ENCODE measurements at regions not wholly inside any gene's neighbourhood (a gene's known extent, or its start where the extent isn't known, plus 50 kb on each side); places are given as distances from the start of the nearest gene placed in this dataset.

GRCh38 chr19:22530042-22530441, 104.1 kb upstream of the ZNF492 start:
- no peak for TF ChIP-seq CTCF (IDR thresholded peaks at IDR 0.05; ENCODE audit: insufficient read depth in 1 of 2, low read depth in 1 of 2, low read length in 1 of 2, severe bottlenecking in 1 of 2, unreplicated experiment in 1 of 2)
- Histone ChIP-seq H3K9me3 (no peaks in the 10 kb centered on the region; the same call in 1 of the 2 replicates), H3K4me1 (no peaks in the 10 kb centered on the region), H3K27me3 (replicated peaks; ENCODE audit: control insufficient read depth, insufficient read depth, low read length) (no peaks in the 10 kb centered on the region), H3K36me3 (ENCODE audit: control insufficient read depth, insufficient read depth, low read length) (no peaks in the 10 kb centered on the region), H3K4me3 (ENCODE audit: low read depth, low read length) (no peak overlapping the region)
- Mint-ChIP-seq H3K4me3 (ENCODE audit: unreplicated experiment) (no peak overlapping the region), H3K27ac (ENCODE audit: unreplicated experiment) (no peak overlapping the region), H3K27me3 (ENCODE audit: insufficient read depth, unreplicated experiment) (no peaks in the 10 kb centered on the region), H3K36me3 (ENCODE audit: insufficient read depth, unreplicated experiment) (no peaks in the 10 kb centered on the region), H3K9me3 (ENCODE audit: unreplicated experiment) (peaks cover 35% of the 10 kb centered on the region), H3K4me1 (ENCODE audit: low read depth, unreplicated experiment) (no peaks in the 10 kb centered on the region)
- CTCF ChIA-PET, result no interaction called here
- intact Hi-C loops (cut with micrococcal nuclease; ENCODE audit: unreplicated experiment), result no loop called here
- POLR2A ChIA-PET, result no interaction called here
- no TSS peak for BruUV-seq (replicated peaks)
- no peak for DNase-seq

GRCh38 chr19:22528956-22529355, 105.2 kb upstream of the ZNF492 start:
- Mint-ChIP-seq H3K27ac (ENCODE audit: unreplicated experiment) (no peak overlapping the region), H3K4me3 (ENCODE audit: unreplicated experiment) (no peak overlapping the region), H3K36me3 (ENCODE audit: insufficient read depth, unreplicated experiment) (no peaks in the 10 kb centered on the region), H3K27me3 (ENCODE audit: insufficient read depth, unreplicated experiment) (no peaks in the 10 kb centered on the region), H3K4me1 (ENCODE audit: low read depth, unreplicated experiment) (no peaks in the 10 kb centered on the region), H3K9me3 (ENCODE audit: unreplicated experiment) (peaks cover 25% of the 10 kb centered on the region)
- no peak for DNase-seq
- intact Hi-C loops (cut with micrococcal nuclease; ENCODE audit: unreplicated experiment), result no loop called here
- no peaks in the 10 kb centered on the region for H3K4me1 ChIP-seq
- H3K36me3 ChIP-seq (ENCODE audit: control insufficient read depth, insufficient read depth, low read length), result no peaks in the 10 kb centered on the region
- no peak overlapping the region for H3K4me3 ChIP-seq (ENCODE audit: low read depth, low read length)
- H3K9me3 ChIP-seq, result no peaks in the 10 kb centered on the region; the same call in 1 of the 2 replicates
- no peak for TF ChIP-seq CTCF (IDR thresholded peaks at IDR 0.05; ENCODE audit: insufficient read depth in 1 of 2, low read depth in 1 of 2, low read length in 1 of 2, severe bottlenecking in 1 of 2, unreplicated experiment in 1 of 2)
- H3K27me3 ChIP-seq (replicated peaks; ENCODE audit: control insufficient read depth, insufficient read depth, low read length), result no peaks in the 10 kb centered on the region
- CTCF ChIA-PET, result no interaction called here
- POLR2A ChIA-PET, result no interaction called here
- no TSS peak for BruUV-seq (replicated peaks)

GRCh38 chr19:22527554-22527953, 105.4 kb upstream of the ZNF98 start:
- no peaks in the 10 kb centered on the region for H3K36me3 Mint-ChIP-seq (ENCODE audit: insufficient read depth, unreplicated experiment)
- TF ChIP-seq CTCF (IDR thresholded peaks at IDR 0.05; ENCODE audit: insufficient read depth in 1 of 2, low read depth in 1 of 2, low read length in 1 of 2, severe bottlenecking in 1 of 2, unreplicated experiment in 1 of 2), result no peak
- CTCF ChIA-PET, result no interaction called here
- no peaks in the 10 kb centered on the region for H3K4me1 Mint-ChIP-seq (ENCODE audit: low read depth, unreplicated experiment)
- H3K4me1 ChIP-seq, result no peaks in the 10 kb centered on the region
- H3K27me3 ChIP-seq (replicated peaks; ENCODE audit: control insufficient read depth, insufficient read depth, low read length), result no peaks in the 10 kb centered on the region
- no peak for DNase-seq
- no peak overlapping the region for H3K4me3 ChIP-seq (ENCODE audit: low read depth, low read length)
- intact Hi-C loops (cut with micrococcal nuclease; ENCODE audit: unreplicated experiment), result no loop called here
- H3K9me3 Mint-ChIP-seq (ENCODE audit: unreplicated experiment), result peaks cover 28% of the 10 kb centered on the region
- no peak overlapping the region for H3K27ac Mint-ChIP-seq (ENCODE audit: unreplicated experiment)
- no peaks in the 10 kb centered on the region for H3K9me3 ChIP-seq
- no peaks in the 10 kb centered on the region for H3K27me3 Mint-ChIP-seq (ENCODE audit: insufficient read depth, unreplicated experiment)
- H3K4me3 Mint-ChIP-seq (ENCODE audit: unreplicated experiment), result no peak overlapping the region
- no TSS peak for BruUV-seq (replicated peaks)
- H3K36me3 ChIP-seq (ENCODE audit: control insufficient read depth, insufficient read depth, low read length), result no peaks in the 10 kb centered on the region
- POLR2A ChIA-PET, result no interaction called here
